H1 (cell line): ENCODE measurements at regions not wholly inside any gene's neighbourhood (a gene's known extent, or its start where the extent isn't known, plus 50 kb on each side); places are given as distances from the start of the nearest gene placed in this dataset.

Experiments
- RNF2 ChIP-seq: fragments of 200-900, 300-1000 bp; sonication (generic); IDR thresholded peaks from 2 replicates; pipeline ENCODE4 v1.7.1; 2016; ENCODE audit warnings: borderline replicate concordance, low read depth, mild to moderate bottlenecking, antibody characterized with exemption, low read length; ENCODE audit not compliant: poor library complexity, severe bottlenecking; ENCODE audit errors: missing control alignments
- SAP30 ChIP-seq: fragments of 300-600 bp; sonication (generic); IDR thresholded peaks from 2 replicates; pipeline ENCODE4 v1.7.1; 2012; ENCODE audit warnings: low read length, moderate library complexity, mild to moderate bottlenecking, inconsistent platforms; ENCODE audit not compliant: insufficient read depth, insufficient replicate concordance

DNA sequence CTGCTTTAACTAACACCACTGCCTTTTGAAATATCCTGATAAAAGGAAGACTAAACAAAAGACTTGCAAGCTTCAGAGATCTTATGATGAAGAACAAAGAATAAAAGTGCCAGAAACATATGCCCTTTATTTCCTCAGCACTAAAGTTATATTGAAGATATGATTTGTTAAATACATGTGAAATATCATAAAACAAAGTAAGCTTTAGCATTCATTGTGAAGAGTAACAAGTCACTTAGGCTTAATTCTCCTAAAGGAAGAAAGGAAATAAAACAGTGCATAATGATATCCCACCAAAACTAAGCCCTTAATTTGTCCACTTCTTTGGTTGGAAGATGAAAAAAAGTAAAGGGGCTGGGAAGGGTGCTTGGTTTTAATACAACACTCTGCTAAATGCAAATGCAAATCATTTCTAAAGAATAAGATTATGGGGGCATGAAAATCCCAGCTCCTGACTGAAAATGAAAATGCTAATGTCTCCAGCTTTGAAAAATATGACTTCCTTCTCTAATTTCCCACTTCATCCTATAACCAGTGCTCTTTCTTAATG is 227.2 kb downstream of the FAT4 start (continued):
- TF ChIP-seq RNF2 (no peak), SAP30 (no peak)
